Endodermal cell (in vitro differentiated cells): ENCODE measurements at regions not wholly inside any gene's neighbourhood (a gene's known extent, or its start where the extent isn't known, plus 50 kb on each side); places are given as distances from the start of the nearest gene placed in this dataset.

Experiments used
- DNase-seq: peaks from one replicate; pipeline ENCODE4 v3.0.0-alpha.2; 2017
- H3K27ac ChIP-seq: 2 replicates; pipeline ENCODE4 v1.5.1; 2013; ENCODE audit warnings: mild to moderate bottlenecking, low read depth, low read length, moderate library complexity
- H3K27me3 ChIP-seq: 2 replicates; pipeline ENCODE4 v1.6.1; 2013; ENCODE audit warnings: mild to moderate bottlenecking, low read length, moderate library complexity; ENCODE audit not compliant: insufficient read depth, control insufficient read depth, poor library complexity, severe bottlenecking
- H3K36me3 ChIP-seq: 2 replicates; pipeline ENCODE4 v1.7.0; 2013; ENCODE audit warnings: mild to moderate bottlenecking, low read length, moderate library complexity; ENCODE audit not compliant: control insufficient read depth, insufficient read depth
- H3K4me1 ChIP-seq: one replicate; pipeline ENCODE4 v1.7.0; 2013; ENCODE audit warnings: low read length; ENCODE audit not compliant: control insufficient read depth, insufficient read depth
- H3K4me3 ChIP-seq: 2 replicates; pipeline ENCODE4 v1.5.1; 2013; ENCODE audit warnings: mild to moderate bottlenecking, low read length, moderate library complexity
- H3K9ac ChIP-seq: 2 replicates; pipeline ENCODE4 v1.6.1; 2013; ENCODE audit warnings: mild to moderate bottlenecking, low read length, moderate library complexity; ENCODE audit not compliant: poor library complexity, severe bottlenecking; ENCODE audit errors: extremely low read depth
- H3K9me3 ChIP-seq: 2 replicates; pipeline ENCODE4 v1.6.1; 2013; ENCODE audit warnings: mild to moderate bottlenecking, low read length, moderate library complexity; ENCODE audit not compliant: control insufficient read depth
- H3K27ac Mint-ChIP-seq: 2 replicates; pipeline ENCODE4 v1.8.0; 2020; ENCODE audit warnings: mixed read lengths
- H3K27me3 Mint-ChIP-seq: 2 replicates; pipeline ENCODE4 v1.8.0; 2021; ENCODE audit warnings: mild to moderate bottlenecking, mixed read lengths; ENCODE audit not compliant: insufficient read depth
- H3K36me3 Mint-ChIP-seq: 2 replicates; pipeline ENCODE4 v1.8.0; 2020; ENCODE audit warnings: low read depth, mixed read lengths
- H3K4me1 Mint-ChIP-seq: 2 replicates; pipeline ENCODE4 v1.8.0; 2020; ENCODE audit warnings: mixed read lengths
- H3K4me3 Mint-ChIP-seq: 2 replicates; pipeline ENCODE4 v1.8.0; 2020; ENCODE audit warnings: mild to moderate bottlenecking, moderate library complexity, mixed read lengths
- H3K9me3 Mint-ChIP-seq: 2 replicates; pipeline ENCODE4 v1.8.0; 2020; ENCODE audit warnings: mild to moderate bottlenecking, mixed read lengths
- WGBS, 2 experiments: methylation state at CpG; one replicate each; pipeline versions ENCODE4 v1.1.5 to v1.1.7; 2013; ENCODE audit warnings: missing lambda C conversion rate in 2 of 2, mixed read lengths in 1 of 2; ENCODE audit not compliant: insufficient coverage in 1 of 2, insufficient read length in 1 of 2; 5-methylcytosine and 5-hydroxymethylcytosine counted together
- TF ChIP-seq, protein P1 (sequence below): fragments of 200-600 bp; sonication (generic); conservative IDR thresholded peaks from 2 replicates; pipeline ENCODE4 v1.5.0; 2021; ENCODE audit warnings: antibody characterized with exemption, mild to moderate bottlenecking

- TF ChIP-seq, protein P1, sequence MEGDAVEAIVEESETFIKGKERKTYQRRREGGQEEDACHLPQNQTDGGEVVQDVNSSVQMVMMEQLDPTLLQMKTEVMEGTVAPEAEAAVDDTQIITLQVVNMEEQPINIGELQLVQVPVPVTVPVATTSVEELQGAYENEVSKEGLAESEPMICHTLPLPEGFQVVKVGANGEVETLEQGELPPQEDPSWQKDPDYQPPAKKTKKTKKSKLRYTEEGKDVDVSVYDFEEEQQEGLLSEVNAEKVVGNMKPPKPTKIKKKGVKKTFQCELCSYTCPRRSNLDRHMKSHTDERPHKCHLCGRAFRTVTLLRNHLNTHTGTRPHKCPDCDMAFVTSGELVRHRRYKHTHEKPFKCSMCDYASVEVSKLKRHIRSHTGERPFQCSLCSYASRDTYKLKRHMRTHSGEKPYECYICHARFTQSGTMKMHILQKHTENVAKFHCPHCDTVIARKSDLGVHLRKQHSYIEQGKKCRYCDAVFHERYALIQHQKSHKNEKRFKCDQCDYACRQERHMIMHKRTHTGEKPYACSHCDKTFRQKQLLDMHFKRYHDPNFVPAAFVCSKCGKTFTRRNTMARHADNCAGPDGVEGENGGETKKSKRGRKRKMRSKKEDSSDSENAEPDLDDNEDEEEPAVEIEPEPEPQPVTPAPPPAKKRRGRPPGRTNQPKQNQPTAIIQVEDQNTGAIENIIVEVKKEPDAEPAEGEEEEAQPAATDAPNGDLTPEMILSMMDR, result no peak
- Histone ChIP-seq H3K4me1 (no peaks in the 10 kb centered on the region), H3K27ac (no peak overlapping the region), H3K9me3 (no peaks in the 10 kb centered on the region), H3K4me3 (no peak overlapping the region), H3K27me3 (no peaks in the 10 kb centered on the region), H3K36me3 (no peaks in the 10 kb centered on the region), H3K9ac (no peak overlapping the region)
- WGBS, 2 experiments, result 93 to 100% methylated on average over 1 to 3 of the region's 3 CpGs
- Mint-ChIP-seq H3K36me3 (no peaks in the 10 kb centered on the region), H3K27ac (no peak overlapping the region), H3K4me3 (no peak overlapping the region), H3K4me1 (no peaks in the 10 kb centered on the region), H3K9me3 (no peaks in the 10 kb centered on the region), H3K27me3 (no peaks in the 10 kb centered on the region)
- no peak for DNase-seq
Observed at GRCh38 chr4:33579951-33580350, 2664.4 kb downstream of the ARAP2 start.

DNA sequence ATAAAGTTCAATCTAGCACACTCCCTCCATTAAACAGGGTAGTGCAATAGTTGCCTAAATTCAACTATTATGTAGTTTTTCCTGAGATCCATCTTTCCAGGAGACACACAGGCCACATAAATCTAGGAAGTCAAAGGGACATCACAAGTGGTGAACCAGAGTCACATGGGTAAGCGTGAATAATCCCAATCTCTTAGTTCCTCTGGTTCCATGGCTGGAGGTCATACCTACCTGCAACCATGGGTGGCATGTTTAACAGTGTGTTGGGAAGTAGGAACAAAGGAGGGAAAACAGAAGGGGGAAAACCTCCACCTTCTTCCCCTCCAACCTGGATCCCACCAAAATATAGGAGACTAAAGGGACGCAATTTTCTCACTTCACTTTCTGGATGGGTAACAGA lies 2651.6 kb downstream of the ARAP2 start:
- WGBS, 2 experiments, result 96 to 100% methylated on average over 1 to 2 of the region's 2 CpGs
- Mint-ChIP-seq H3K27me3 (no peaks in the 10 kb centered on the region), H3K36me3 (peaks cover 8% of the 10 kb centered on the region), H3K9me3 (peaks cover 68% of the 10 kb centered on the region), H3K4me1 (no peaks in the 10 kb centered on the region), H3K27ac (no peak overlapping the region), H3K4me3 (no peak overlapping the region)
- H3K4me3 ChIP-seq, result no peak overlapping the region
- H3K9ac ChIP-seq, result no peak overlapping the region
- H3K27ac ChIP-seq, result no peak overlapping the region
- peaks cover 64% of the 10 kb centered on the region for H3K9me3 ChIP-seq
- no peaks in the 10 kb centered on the region for H3K36me3 ChIP-seq
- no peaks in the 10 kb centered on the region for H3K4me1 ChIP-seq
- H3K27me3 ChIP-seq, result no peaks in the 10 kb centered on the region
- TF ChIP-seq, protein P1, result no peak
- DNase-seq, result no peak

- no peak overlapping the region for H3K4me3 Mint-ChIP-seq
- Histone ChIP-seq H3K4me3 (no peak overlapping the region), H3K27ac (no peak overlapping the region), H3K36me3 (no peaks in the 10 kb centered on the region), H3K9ac (no peak overlapping the region), H3K9me3 (peaks cover 22% of the 10 kb centered on the region), H3K27me3 (no peaks in the 10 kb centered on the region), H3K4me1 (no peaks in the 10 kb centered on the region)
- no peak overlapping the region for H3K27ac Mint-ChIP-seq
- no peaks in the 10 kb centered on the region for H3K4me1 Mint-ChIP-seq
- TF ChIP-seq, protein P1, result no peak
- peaks cover 48% of the 10 kb centered on the region for H3K9me3 Mint-ChIP-seq
- 91 to 96% methylated on average over 6 to 8 of the region's 8 CpGs for WGBS, 2 experiments
- DNase-seq, result no peak
- H3K36me3 Mint-ChIP-seq, result no peaks in the 10 kb centered on the region
- H3K27me3 Mint-ChIP-seq, result no peaks in the 10 kb centered on the region
Observed at GRCh38 chr4:33606951-33607350, 2637.4 kb downstream of the ARAP2 start.
